ENCODE measurements at regions not wholly inside any gene's neighbourhood (a gene's known extent, or its start where the extent isn't known, plus 50 kb on each side); places are given as distances from the start of the nearest gene placed in this dataset.

GRCh38 chr15:97153356-97153965, 807.0 kb upstream of the ARRDC4 start:
- TF ChIP-seq, protein P1, sequence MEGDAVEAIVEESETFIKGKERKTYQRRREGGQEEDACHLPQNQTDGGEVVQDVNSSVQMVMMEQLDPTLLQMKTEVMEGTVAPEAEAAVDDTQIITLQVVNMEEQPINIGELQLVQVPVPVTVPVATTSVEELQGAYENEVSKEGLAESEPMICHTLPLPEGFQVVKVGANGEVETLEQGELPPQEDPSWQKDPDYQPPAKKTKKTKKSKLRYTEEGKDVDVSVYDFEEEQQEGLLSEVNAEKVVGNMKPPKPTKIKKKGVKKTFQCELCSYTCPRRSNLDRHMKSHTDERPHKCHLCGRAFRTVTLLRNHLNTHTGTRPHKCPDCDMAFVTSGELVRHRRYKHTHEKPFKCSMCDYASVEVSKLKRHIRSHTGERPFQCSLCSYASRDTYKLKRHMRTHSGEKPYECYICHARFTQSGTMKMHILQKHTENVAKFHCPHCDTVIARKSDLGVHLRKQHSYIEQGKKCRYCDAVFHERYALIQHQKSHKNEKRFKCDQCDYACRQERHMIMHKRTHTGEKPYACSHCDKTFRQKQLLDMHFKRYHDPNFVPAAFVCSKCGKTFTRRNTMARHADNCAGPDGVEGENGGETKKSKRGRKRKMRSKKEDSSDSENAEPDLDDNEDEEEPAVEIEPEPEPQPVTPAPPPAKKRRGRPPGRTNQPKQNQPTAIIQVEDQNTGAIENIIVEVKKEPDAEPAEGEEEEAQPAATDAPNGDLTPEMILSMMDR (IDR thresholded peaks at IDR 0.05; ENCODE audit: borderline replicate concordance, extremely low read depth, low read length, poor library complexity, severe bottlenecking), result no peak
- TF ChIP-seq EZH2 (IDR thresholded peaks at IDR 0.05; ENCODE audit: borderline replicate concordance, low read depth, low read length, severe bottlenecking), result no peak
